Subcutaneous abdominal adipose tissue (tissue), 5 donors: ENCODE measurements at regions not wholly inside any gene's neighbourhood (a gene's known extent, or its start where the extent isn't known, plus 50 kb on each side); places are given as distances from the start of the nearest gene placed in this dataset.

Experiments used
- H3K27ac ChIP-seq: one replicate; pipeline ENCODE4 v1.7.0; 2013; ENCODE audit warnings: low read depth, mild to moderate bottlenecking, inconsistent platforms, low read length, moderate library complexity
- H3K27me3 ChIP-seq, 5 donors: one replicate each; pipeline ENCODE4 v1.7.0; 2013; ENCODE audit warnings: low read length in 5 of 5, inconsistent platforms in 1 of 5; ENCODE audit not compliant: control insufficient read depth in 5 of 5, insufficient read depth in 4 of 5
- H3K36me3 ChIP-seq, 5 donors: one replicate each; pipeline ENCODE4 v1.7.0; 2013; ENCODE audit warnings: low read length in 5 of 5; ENCODE audit not compliant: control insufficient read depth in 5 of 5, insufficient read depth in 5 of 5
- H3K4me1 ChIP-seq, 5 donors: one replicate each; pipeline ENCODE4 v1.7.0; 2013; ENCODE audit warnings: low read length in 5 of 5, mild to moderate bottlenecking in 3 of 5, moderate library complexity in 1 of 5; ENCODE audit not compliant: control insufficient read depth in 5 of 5, insufficient read depth in 5 of 5
- H3K4me3 ChIP-seq, 5 donors: one replicate each; pipeline ENCODE4 v1.7.0; 2013; ENCODE audit warnings: low read length in 5 of 5, low read depth in 1 of 5
- H3K9ac ChIP-seq, 5 donors: one replicate each; pipeline ENCODE4 v1.7.0; 2013; ENCODE audit warnings: low read length in 5 of 5, mild to moderate bottlenecking in 4 of 5, moderate library complexity in 3 of 5
- H3K9me3 ChIP-seq, 5 donors: one replicate each; pipeline ENCODE4 v1.7.0; 2013; ENCODE audit warnings: low read length in 5 of 5; ENCODE audit not compliant: control insufficient read depth in 5 of 5
- donor health status: healthy.
- donor health status: healthy.
- donor health status: healthy.
- donor health status: healthy.
- donor health status: healthy.

- H3K9ac ChIP-seq = no peak overlapping the region
- no peak overlapping the region for H3K4me3 ChIP-seq
- no peaks in the 10 kb centered on the region for H3K9me3 ChIP-seq
- H3K4me1 ChIP-seq = no peaks in the 10 kb centered on the region
- no peak overlapping the region for H3K27ac ChIP-seq
- H3K36me3 ChIP-seq = no peaks in the 10 kb centered on the region
- no peaks in the 10 kb centered on the region for H3K27me3 ChIP-seq
Measured at GRCh38 chr12:91613223-91613779, 430.7 kb upstream of the DCN start.

- no peaks in the 10 kb centered on the region for H3K27me3 ChIP-seq
- H3K36me3 ChIP-seq = no peaks in the 10 kb centered on the region
- H3K9ac ChIP-seq = no peak overlapping the region
- H3K4me3 ChIP-seq = no peak overlapping the region
- H3K27ac ChIP-seq = no peak overlapping the region
- no peaks in the 10 kb centered on the region for H3K4me1 ChIP-seq
- H3K9me3 ChIP-seq = no peaks in the 10 kb centered on the region
Measured at GRCh38 chr12:91610561-91610960, 427.9 kb upstream of the DCN start.

GRCh38 chr12:91609283-91609682 is 426.7 kb upstream of the DCN start:
- Histone ChIP-seq H3K36me3 (no peaks in the 10 kb centered on the region), H3K27ac (no peak overlapping the region), H3K27me3 (no peaks in the 10 kb centered on the region), H3K9ac (no peak overlapping the region), H3K4me3 (no peak overlapping the region), H3K9me3 (no peaks in the 10 kb centered on the region), H3K4me1 (no peaks in the 10 kb centered on the region)

GRCh38 chr12:91608542-91608941 is 425.9 kb upstream of the DCN start:
- Histone ChIP-seq H3K4me1 (no peaks in the 10 kb centered on the region), H3K27ac (no peak overlapping the region), H3K36me3 (no peaks in the 10 kb centered on the region), H3K9ac (no peak overlapping the region), H3K27me3 (no peaks in the 10 kb centered on the region), H3K9me3 (no peaks in the 10 kb centered on the region), H3K4me3 (no peak overlapping the region)

DNA sequence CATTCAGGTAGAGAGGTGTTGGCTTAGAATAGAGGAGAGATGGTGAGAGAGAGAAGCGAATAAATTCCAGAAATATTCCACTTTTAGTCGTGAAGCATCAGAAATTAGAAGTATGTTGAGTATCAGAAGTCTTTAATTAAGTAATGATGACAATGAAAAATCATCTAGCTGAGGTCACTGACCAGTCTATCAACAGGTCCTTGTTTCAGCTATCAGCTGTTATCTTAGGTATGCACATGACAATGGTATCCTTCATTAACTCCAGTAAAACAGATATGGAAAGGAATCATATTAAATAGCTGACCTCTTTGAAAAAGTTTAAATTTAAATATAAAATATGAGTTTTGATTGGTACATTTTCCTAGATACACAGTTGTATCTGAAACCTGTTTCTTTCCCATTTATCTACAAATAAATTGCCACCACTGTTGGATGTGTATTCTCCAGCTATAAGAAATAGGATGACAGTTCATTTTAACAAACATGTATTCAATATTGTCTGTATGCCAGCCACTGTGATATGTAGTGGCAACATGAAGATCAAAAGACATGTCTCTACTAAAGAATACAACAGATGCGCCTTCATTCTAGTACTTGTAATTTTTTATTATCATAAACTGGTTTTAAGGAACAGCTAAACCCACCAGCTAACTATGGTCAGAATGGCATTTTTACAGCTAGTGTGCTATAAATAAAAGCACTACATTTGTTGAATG is 424.2 kb upstream of the DCN start:
- Histone ChIP-seq H3K4me1 (no peaks in the 10 kb centered on the region), H3K27me3 (no peaks in the 10 kb centered on the region), H3K27ac (no peak overlapping the region), H3K9me3 (no peaks in the 10 kb centered on the region), H3K4me3 (no peak overlapping the region), H3K9ac (no peak overlapping the region), H3K36me3 (no peaks in the 10 kb centered on the region)

- H3K36me3 ChIP-seq = no peaks in the 10 kb centered on the region
- no peak overlapping the region for H3K27ac ChIP-seq
- H3K27me3 ChIP-seq = no peaks in the 10 kb centered on the region
- no peak overlapping the region for H3K9ac ChIP-seq
- no peaks in the 10 kb centered on the region for H3K9me3 ChIP-seq
- no peaks in the 10 kb centered on the region for H3K4me1 ChIP-seq
- no peak overlapping the region for H3K4me3 ChIP-seq
Measured at GRCh38 chr12:91604897-91605296, 422.3 kb upstream of the DCN start.

- Histone ChIP-seq H3K27me3 (no peaks in the 10 kb centered on the region), H3K9ac (no peak overlapping the region), H3K4me1 (no peaks in the 10 kb centered on the region), H3K36me3 (no peaks in the 10 kb centered on the region), H3K4me3 (no peak overlapping the region), H3K27ac (no peak overlapping the region), H3K9me3 (peaks cover 0 to 5% (median 0%) of the 10 kb centered on the region in 5 donors)
Measured at GRCh38 chr12:91603060-91603459, 420.4 kb upstream of the DCN start.

- no peak overlapping the region for H3K9ac ChIP-seq
- H3K4me3 ChIP-seq = no peak overlapping the region
- no peaks in the 10 kb centered on the region for H3K27me3 ChIP-seq
- peaks cover 0 to 5% (median 0%) of the 10 kb centered on the region in 5 donors for H3K9me3 ChIP-seq
- H3K4me1 ChIP-seq = no peaks in the 10 kb centered on the region
- H3K36me3 ChIP-seq = no peaks in the 10 kb centered on the region
- H3K27ac ChIP-seq = no peak overlapping the region
Measured at GRCh38 chr12:91601054-91601453, 418.4 kb upstream of the DCN start.

- H3K4me1 ChIP-seq = no peaks in the 10 kb centered on the region
- H3K9me3 ChIP-seq = peaks cover 0 to 5% (median 0%) of the 10 kb centered on the region in 5 donors
- no peak overlapping the region for H3K27ac ChIP-seq
Measured at GRCh38 chr12:91594715-91595114, 412.1 kb upstream of the DCN start.

GRCh38 chr12:91591639-91591987 is 409.0 kb upstream of the DCN start:
- H3K36me3 ChIP-seq = no peaks in the 10 kb centered on the region
- H3K9ac ChIP-seq = no peak overlapping the region
- no peak overlapping the region for H3K27ac ChIP-seq
- H3K27me3 ChIP-seq = no peaks in the 10 kb centered on the region
- no peak overlapping the region for H3K4me3 ChIP-seq
- H3K4me1 ChIP-seq = peaks cover 0 to 8% (median 0%) of the 10 kb centered on the region in 5 donors
- H3K9me3 ChIP-seq = no peaks in the 10 kb centered on the region

More at GRCh38 chr12:91594715-91595114, 412.1 kb upstream of the DCN start:
- no peaks in the 10 kb centered on the region for H3K27me3 ChIP-seq
- no peaks in the 10 kb centered on the region for H3K36me3 ChIP-seq
- H3K4me3 ChIP-seq = no peak overlapping the region
- no peak overlapping the region for H3K9ac ChIP-seq
